PC-3 (cell line): ENCODE measurements at regions not wholly inside any gene's neighbourhood (a gene's known extent, or its start where the extent isn't known, plus 50 kb on each side); places are given as distances from the start of the nearest gene placed in this dataset.

Source experiments
- ATAC-seq: fragments of 200-7000 bp; cut with Tn5 transposase; 2 replicates; pipeline ENCODE4 v1.9.1; 2020; ENCODE audit warnings: mild to moderate bottlenecking, moderate library complexity
- BruUV-seq: library from RNA; stranded (reverse); fragments of 400-500 nt; replicated peaks from 2 replicates; lab custom pipeline; 2021; lab: Mats Ljungman, UMichigan
- CTCF ChIA-PET: fragments of 300-600 bp; sonication (Branson Sonifier 250); formaldehyde crosslinking; loops from one replicate; lab custom pipeline; 2022; ENCODE audit warnings: antibody characterized with exemption; lab: Charles Lee
- POLR2A ChIA-PET: fragments of 300-600 bp; sonication (Branson Sonifier 250); formaldehyde crosslinking; loops from one replicate; lab custom pipeline; 2022; ENCODE audit warnings: antibody characterized with exemption; ENCODE audit not compliant: unreplicated experiment; lab: Charles Lee
- DNase-seq: peaks from one replicate; pipeline ENCODE4 v3.0.0-alpha.2; 2015
- H2AFZ ChIP-seq: fragments of 300-600 bp; sonication (generic); 2 replicates; pipeline ENCODE4 v1.6.0; 2016; ENCODE audit warnings: antibody characterized with exemption, low read length
- H3F3A ChIP-seq: fragments of 300-600 bp; sonication (generic); one replicate; pipeline ENCODE4 v1.6.0; 2017; ENCODE audit warnings: antibody characterized with exemption, low read length, control low read depth, mild to moderate bottlenecking; ENCODE audit not compliant: unreplicated experiment
- H3K27ac ChIP-seq: fragments of 300-600 bp; sonication (generic); 2 replicates; pipeline ENCODE4 v1.5.1; 2016; ENCODE audit warnings: mild to moderate bottlenecking, low read length
- H3K27me3 ChIP-seq: fragments of 300-600 bp; sonication (generic); 2 replicates; pipeline ENCODE4 v1.6.1; 2016; ENCODE audit warnings: low read length, mixed read lengths
- H3K36me3 ChIP-seq: fragments of 300-600 bp; sonication (generic); 2 replicates; pipeline ENCODE4 v1.6.1; 2016; ENCODE audit warnings: low read depth, mixed run types, low read length, mixed read lengths
- H3K4me1 ChIP-seq: fragments of 300-600 bp; sonication (generic); 2 replicates; pipeline ENCODE4 v1.5.1; 2016; ENCODE audit warnings: low read length; ENCODE audit not compliant: insufficient read depth
- H3K4me2 ChIP-seq: fragments of 300-600 bp; sonication (generic); 2 replicates; pipeline ENCODE4 v1.6.0; 2016; ENCODE audit warnings: low read length
- H3K4me3 ChIP-seq: fragments of 300-600 bp; sonication (generic); 2 replicates; pipeline ENCODE4 v1.5.1; 2016; ENCODE audit warnings: mild to moderate bottlenecking, low read length, mixed read lengths
- H3K79me2 ChIP-seq: fragments of 300-600 bp; sonication (generic); 2 replicates; pipeline ENCODE4 v1.6.1; 2017; ENCODE audit warnings: low read length, mixed read lengths
- H3K9ac ChIP-seq: fragments of 300-600 bp; sonication (generic); 2 replicates; pipeline ENCODE4 v1.6.0; 2016; ENCODE audit warnings: mild to moderate bottlenecking, low read length
- H3K9me2 ChIP-seq: fragments of 300-600 bp; sonication (generic); replicated peaks from 2 replicates; pipeline ENCODE4 v1.6.1; 2016; ENCODE audit warnings: mixed run types, low read length, mixed read lengths
- H3K9me3 ChIP-seq: fragments of 300-600 bp; sonication (generic); 2 replicates; pipeline ENCODE4 v1.6.1; 2016; ENCODE audit warnings: low read length, mixed read lengths
- H4K20me1 ChIP-seq: fragments of 300-600 bp; sonication (generic); 2 replicates; pipeline ENCODE4 v1.6.1; 2016; ENCODE audit warnings: low read length, mixed read lengths
- EZH2 ChIP-seq: fragments of 300-600 bp; sonication (generic); IDR thresholded peaks from one replicate; pipeline ENCODE4 v1.6.1; 2017; ENCODE audit warnings: antibody characterized with exemption, mild to moderate bottlenecking, low read length; ENCODE audit not compliant: unreplicated experiment
- EZH2phosphoT487 ChIP-seq: fragments of 300-600 bp; sonication (generic); IDR thresholded peaks from 2 replicates; pipeline ENCODE4 v1.6.1; 2018; ENCODE audit warnings: mild to moderate bottlenecking, antibody characterized with exemption, low read length, borderline replicate concordance
- intact Hi-C: fragments of 100-400 bp; cut with micrococcal nuclease; formaldehyde crosslinking; loops from 2 replicates; pipeline ENCODE4 v1.9.0; 2023
- TF ChIP-seq, protein P1 (sequence below): fragments of 300-600 bp; sonication (generic); conservative IDR thresholded peaks from 2 replicates; pipeline ENCODE4 v1.5.1; 2017; ENCODE audit warnings: antibody characterized with exemption, low read depth, mild to moderate bottlenecking, low read length

DNA sequence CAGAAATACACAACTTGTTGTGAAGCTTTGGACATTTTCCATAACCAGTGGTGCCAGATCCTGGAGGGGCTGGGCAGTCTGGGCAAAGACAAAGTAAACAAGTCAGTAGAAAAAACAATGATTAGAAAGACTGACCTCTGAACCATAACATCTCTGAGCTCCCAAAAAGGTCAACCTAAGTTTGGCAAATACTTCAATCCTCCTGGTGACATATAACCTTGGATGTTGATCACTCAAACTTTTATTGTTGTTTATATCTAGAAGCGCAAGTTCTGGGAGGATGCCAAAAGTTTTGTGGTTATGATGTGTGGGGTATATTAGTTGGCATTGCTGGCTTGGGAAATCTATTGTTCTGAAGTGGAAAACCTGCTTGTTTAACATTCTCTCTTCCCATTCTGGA is 257.7 kb downstream of the DIPK2A start:
- intact Hi-C loops, result no loop called here
- Histone ChIP-seq H3K79me2 (no peaks in the 10 kb centered on the region), H4K20me1 (no peaks in the 10 kb centered on the region), H3K9ac (no peak overlapping the region), H3K27me3 (no peaks in the 10 kb centered on the region), H3K36me3 (no peaks in the 10 kb centered on the region), H3K4me3 (no peak overlapping the region), H3K9me2 (no peaks in the 10 kb centered on the region), H3K27ac (no peak overlapping the region), H3K4me2 (no peak overlapping the region), H2AFZ (no peak overlapping the region), H3F3A (no peaks in the 10 kb centered on the region), H3K4me1 (no peaks in the 10 kb centered on the region), H3K9me3 (no peaks in the 10 kb centered on the region)
- no TSS peak for BruUV-seq
- ChIA-PET POLR2A (no interaction called here), CTCF (no interaction called here)
- DNase-seq (peak; percentile 48), ATAC-seq (no peak)
- TF ChIP-seq, protein P1, sequence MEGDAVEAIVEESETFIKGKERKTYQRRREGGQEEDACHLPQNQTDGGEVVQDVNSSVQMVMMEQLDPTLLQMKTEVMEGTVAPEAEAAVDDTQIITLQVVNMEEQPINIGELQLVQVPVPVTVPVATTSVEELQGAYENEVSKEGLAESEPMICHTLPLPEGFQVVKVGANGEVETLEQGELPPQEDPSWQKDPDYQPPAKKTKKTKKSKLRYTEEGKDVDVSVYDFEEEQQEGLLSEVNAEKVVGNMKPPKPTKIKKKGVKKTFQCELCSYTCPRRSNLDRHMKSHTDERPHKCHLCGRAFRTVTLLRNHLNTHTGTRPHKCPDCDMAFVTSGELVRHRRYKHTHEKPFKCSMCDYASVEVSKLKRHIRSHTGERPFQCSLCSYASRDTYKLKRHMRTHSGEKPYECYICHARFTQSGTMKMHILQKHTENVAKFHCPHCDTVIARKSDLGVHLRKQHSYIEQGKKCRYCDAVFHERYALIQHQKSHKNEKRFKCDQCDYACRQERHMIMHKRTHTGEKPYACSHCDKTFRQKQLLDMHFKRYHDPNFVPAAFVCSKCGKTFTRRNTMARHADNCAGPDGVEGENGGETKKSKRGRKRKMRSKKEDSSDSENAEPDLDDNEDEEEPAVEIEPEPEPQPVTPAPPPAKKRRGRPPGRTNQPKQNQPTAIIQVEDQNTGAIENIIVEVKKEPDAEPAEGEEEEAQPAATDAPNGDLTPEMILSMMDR, result no peak
- TF ChIP-seq EZH2phosphoT487 (no peak), EZH2 (no peak)

DNA sequence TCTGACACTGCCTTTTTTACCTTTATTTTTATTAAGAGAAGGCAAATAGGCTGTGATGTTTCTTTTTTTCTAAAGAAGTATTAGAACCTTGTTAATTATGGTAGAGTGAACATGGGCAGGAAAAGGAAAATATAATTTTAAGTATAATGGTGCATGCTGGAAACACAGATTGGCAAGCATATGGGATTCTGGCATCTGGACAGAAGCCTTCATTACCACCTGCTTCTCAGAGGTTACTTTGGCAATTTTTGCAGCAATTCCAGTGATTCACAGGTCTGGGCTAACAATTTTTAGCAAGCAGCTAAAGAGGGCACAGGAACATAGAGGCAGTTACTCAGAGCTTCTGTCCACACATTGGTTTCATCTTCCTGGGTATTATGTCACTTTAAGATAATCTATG is 258.3 kb downstream of the DIPK2A start:
- Histone ChIP-seq H3K4me2 (no peak overlapping the region), H3K36me3 (no peaks in the 10 kb centered on the region), H3K27me3 (no peaks in the 10 kb centered on the region), H3K4me3 (no peak overlapping the region), H3K9me2 (no peaks in the 10 kb centered on the region), H4K20me1 (no peaks in the 10 kb centered on the region), H3K4me1 (no peaks in the 10 kb centered on the region), H3K9ac (no peak overlapping the region), H3K9me3 (no peaks in the 10 kb centered on the region), H3K27ac (no peak overlapping the region), H3F3A (no peaks in the 10 kb centered on the region), H2AFZ (no peak overlapping the region), H3K79me2 (no peaks in the 10 kb centered on the region)
- ChIA-PET CTCF (no interaction called here), POLR2A (no interaction called here)
- DNase-seq (no peak), ATAC-seq (no peak)
- TF ChIP-seq EZH2, result no peak
- no peak for TF ChIP-seq EZH2phosphoT487
- TF ChIP-seq, protein P1, result no peak
- BruUV-seq, result no TSS peak
- intact Hi-C loops, result no loop called here

DNA sequence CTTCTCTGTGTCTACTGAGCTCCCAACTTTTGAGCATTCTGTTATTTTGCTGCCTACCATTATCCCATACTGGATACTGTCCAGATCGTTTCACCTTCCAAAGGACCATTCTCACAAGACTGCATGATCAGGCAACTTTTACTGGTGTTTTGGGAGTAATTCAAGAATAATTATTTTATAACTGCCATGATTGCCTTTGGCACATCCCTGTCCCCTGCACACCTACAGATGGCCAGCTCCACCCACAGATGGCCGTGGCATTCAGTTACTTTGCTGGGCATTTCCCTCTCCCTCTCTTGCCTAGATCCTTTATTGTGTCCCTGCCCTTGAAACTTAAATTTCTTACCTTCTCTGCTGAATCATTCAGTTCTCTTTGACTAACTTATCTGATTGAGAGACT is 263.9 kb downstream of the DIPK2A start:
- H3K27me3 ChIP-seq, result no peaks in the 10 kb centered on the region
- H3K4me1 ChIP-seq, result no peaks in the 10 kb centered on the region
- intact Hi-C loops, result no loop called here
- no peaks in the 10 kb centered on the region for H3K9me2 ChIP-seq
- no peaks in the 10 kb centered on the region for H4K20me1 ChIP-seq
- ATAC-seq, result no peak
- H3K79me2 ChIP-seq, result no peaks in the 10 kb centered on the region
- ChIA-PET POLR2A (no interaction called here), CTCF (no interaction called here)
- no TSS peak for BruUV-seq
- no peak overlapping the region for H3K4me3 ChIP-seq
- TF ChIP-seq, protein P1, result no peak
- H3K36me3 ChIP-seq, result no peaks in the 10 kb centered on the region
- no peaks in the 10 kb centered on the region for H3K9me3 ChIP-seq
- no peak overlapping the region for H3K27ac ChIP-seq
- no peak overlapping the region for H3K4me2 ChIP-seq
- no peak overlapping the region for H2AFZ ChIP-seq
- H3F3A ChIP-seq, result no peaks in the 10 kb centered on the region
- no peak for DNase-seq
- no peak overlapping the region for H3K9ac ChIP-seq
